ENCODE measurements at regions not wholly inside any gene's neighbourhood (a gene's known extent, or its start where the extent isn't known, plus 50 kb on each side); places are given as distances from the start of the nearest gene placed in this dataset.
"Not testable (repeated sequence)": the region's sequence is repeated elsewhere in the genome, so short reads cannot be mapped to it uniquely, and the experiment has no call there.

DNA sequence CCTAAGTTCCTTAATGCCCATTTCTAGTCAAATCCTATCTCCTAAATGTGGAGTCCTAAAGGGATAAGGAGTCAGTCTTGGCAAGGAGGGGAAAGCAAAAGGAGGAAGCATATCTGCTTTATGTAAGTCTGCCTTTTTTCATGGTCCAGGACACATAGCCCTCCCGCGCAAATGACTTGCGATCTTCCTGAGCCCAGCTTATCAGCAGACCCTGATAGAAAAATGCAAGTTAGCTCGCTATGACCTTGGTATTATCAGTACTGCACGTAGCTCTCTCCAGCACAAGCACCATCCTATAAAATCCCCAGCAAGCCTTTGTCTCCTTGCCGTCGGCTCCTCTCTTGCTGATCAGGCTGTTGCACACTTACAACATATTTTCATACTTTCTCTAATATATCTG, 281.4 kb upstream of the KCNH7 start:
- no peaks in the 10 kb centered on the region for H3K79me2 ChIP-seq (ENCODE audit: insufficient read depth, low read length)
- no peaks in the 10 kb centered on the region for H3K36me3 ChIP-seq (ENCODE audit: insufficient read depth, low read length)
- H3K4me2 ChIP-seq (ENCODE audit: low read length): no peak overlapping the region
- TF ChIP-seq, protein P1, sequence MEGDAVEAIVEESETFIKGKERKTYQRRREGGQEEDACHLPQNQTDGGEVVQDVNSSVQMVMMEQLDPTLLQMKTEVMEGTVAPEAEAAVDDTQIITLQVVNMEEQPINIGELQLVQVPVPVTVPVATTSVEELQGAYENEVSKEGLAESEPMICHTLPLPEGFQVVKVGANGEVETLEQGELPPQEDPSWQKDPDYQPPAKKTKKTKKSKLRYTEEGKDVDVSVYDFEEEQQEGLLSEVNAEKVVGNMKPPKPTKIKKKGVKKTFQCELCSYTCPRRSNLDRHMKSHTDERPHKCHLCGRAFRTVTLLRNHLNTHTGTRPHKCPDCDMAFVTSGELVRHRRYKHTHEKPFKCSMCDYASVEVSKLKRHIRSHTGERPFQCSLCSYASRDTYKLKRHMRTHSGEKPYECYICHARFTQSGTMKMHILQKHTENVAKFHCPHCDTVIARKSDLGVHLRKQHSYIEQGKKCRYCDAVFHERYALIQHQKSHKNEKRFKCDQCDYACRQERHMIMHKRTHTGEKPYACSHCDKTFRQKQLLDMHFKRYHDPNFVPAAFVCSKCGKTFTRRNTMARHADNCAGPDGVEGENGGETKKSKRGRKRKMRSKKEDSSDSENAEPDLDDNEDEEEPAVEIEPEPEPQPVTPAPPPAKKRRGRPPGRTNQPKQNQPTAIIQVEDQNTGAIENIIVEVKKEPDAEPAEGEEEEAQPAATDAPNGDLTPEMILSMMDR (IDR thresholded peaks at IDR 0.05; ENCODE audit: low read length): no peak
- TF ChIP-seq EZH2 (IDR thresholded peaks at IDR 0.05; ENCODE audit: borderline replicate concordance, low read length): no peak
- H3K9me3 ChIP-seq (ENCODE audit: low read length): no peaks in the 10 kb centered on the region
- H2AFZ ChIP-seq (ENCODE audit: low read length): no peak overlapping the region
- H3K4me3 ChIP-seq (ENCODE audit: low read depth, low read length, poor library complexity, severe bottlenecking): no peak overlapping the region
- H3K9ac ChIP-seq (ENCODE audit: low read length): no peak overlapping the region
- H3K4me1 ChIP-seq (ENCODE audit: insufficient read depth, low read length, severe bottlenecking): no peaks in the 10 kb centered on the region
- H4K20me1 ChIP-seq (ENCODE audit: insufficient read depth, low read length): no peaks in the 10 kb centered on the region
- no peaks in the 10 kb centered on the region for H3F3A ChIP-seq (ENCODE audit: insufficient read depth, low read length)
- no peaks in the 10 kb centered on the region for H3K9me2 ChIP-seq (ENCODE audit: low read depth, low read length)
- H3K27ac ChIP-seq (ENCODE audit: low read depth, low read length, poor library complexity, severe bottlenecking): no peak overlapping the region
- H3K27me3 ChIP-seq (ENCODE audit: insufficient read depth, low read length): no peaks in the 10 kb centered on the region

DNA sequence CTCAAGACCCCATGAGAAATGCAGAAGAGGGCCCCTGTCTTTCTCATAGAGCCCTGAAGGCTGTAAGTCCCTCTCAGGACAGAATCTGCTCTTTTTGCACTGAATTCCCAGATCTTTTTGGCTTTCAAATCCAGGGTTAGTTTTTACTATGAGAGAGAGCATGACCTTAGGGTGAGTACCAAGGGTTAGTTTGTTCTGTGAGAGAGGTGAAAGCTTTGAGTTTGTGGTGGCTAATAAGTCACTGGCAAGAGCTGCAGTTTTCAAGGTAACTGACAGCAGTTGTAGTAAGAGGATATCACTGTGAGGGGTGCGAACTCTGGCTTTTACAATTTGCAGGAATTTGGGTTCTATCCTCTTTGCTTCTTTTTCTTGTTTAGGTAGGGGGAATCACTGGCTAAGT, 248.4 kb upstream of the KCNH7 start:
- no peaks in the 10 kb centered on the region for H3K9me2 ChIP-seq (ENCODE audit: low read depth, low read length)
- H3K4me1 ChIP-seq (ENCODE audit: insufficient read depth, low read length, severe bottlenecking): no peaks in the 10 kb centered on the region
- no peaks in the 10 kb centered on the region for H3K9me3 ChIP-seq (ENCODE audit: low read length)
- H3F3A ChIP-seq (ENCODE audit: insufficient read depth, low read length): no peaks in the 10 kb centered on the region
- H3K4me2 ChIP-seq (ENCODE audit: low read length): no peak overlapping the region
- H3K4me3 ChIP-seq (ENCODE audit: low read depth, low read length, poor library complexity, severe bottlenecking): no peak overlapping the region
- no peak overlapping the region for H3K9ac ChIP-seq (ENCODE audit: low read length)
- H3K36me3 ChIP-seq (ENCODE audit: insufficient read depth, low read length): no peaks in the 10 kb centered on the region
- no peaks in the 10 kb centered on the region for H4K20me1 ChIP-seq (ENCODE audit: insufficient read depth, low read length)
- TF ChIP-seq, protein P1 (IDR thresholded peaks at IDR 0.05; ENCODE audit: low read length): no peak
- no peak for TF ChIP-seq EZH2 (IDR thresholded peaks at IDR 0.05; ENCODE audit: borderline replicate concordance, low read length)
- H3K79me2 ChIP-seq (ENCODE audit: insufficient read depth, low read length): no peaks in the 10 kb centered on the region
- H3K27ac ChIP-seq (ENCODE audit: low read depth, low read length, poor library complexity, severe bottlenecking): no peak overlapping the region
- H2AFZ ChIP-seq (ENCODE audit: low read length): no peak overlapping the region
- no peaks in the 10 kb centered on the region for H3K27me3 ChIP-seq (ENCODE audit: insufficient read depth, low read length)

DNA sequence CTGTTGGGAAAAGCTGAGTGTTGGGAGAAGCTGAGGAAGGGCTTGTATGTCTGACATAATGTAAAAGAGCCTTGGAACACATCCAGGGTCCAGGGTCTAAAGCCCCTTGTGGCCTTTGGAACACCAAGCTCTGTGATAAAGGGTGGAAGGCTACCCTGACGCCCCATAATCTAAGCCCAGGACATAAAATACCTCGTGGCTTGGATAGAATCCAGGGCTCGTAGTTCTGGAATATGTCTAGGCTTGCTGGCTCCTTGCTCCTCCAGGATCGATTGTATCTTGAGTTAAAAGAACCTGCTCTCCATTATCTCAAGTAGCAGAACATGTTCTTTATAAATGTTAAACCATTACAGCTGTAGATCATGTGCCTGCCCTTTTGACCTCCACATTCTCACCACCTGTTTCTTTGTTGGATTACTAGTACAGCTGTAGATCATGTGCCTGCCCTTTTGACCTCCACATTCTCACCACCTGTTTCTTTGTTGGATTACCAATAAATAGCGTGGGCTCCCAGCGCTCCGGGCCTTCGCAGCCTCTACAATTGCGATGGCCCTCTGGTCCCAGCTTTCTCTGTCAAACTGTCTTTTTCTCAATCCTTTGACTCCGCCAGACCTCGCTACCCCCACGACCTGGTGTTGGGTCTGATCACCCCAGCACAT, 246.9 kb upstream of the KCNH7 start:
- not testable (repeated sequence) for H3K27me3 ChIP-seq (ENCODE audit: insufficient read depth, low read length); H2AFZ ChIP-seq (ENCODE audit: low read length); H3K36me3 ChIP-seq (ENCODE audit: insufficient read depth, low read length); H3K4me3 ChIP-seq (ENCODE audit: low read depth, low read length, poor library complexity, severe bottlenecking); H3K79me2 ChIP-seq (ENCODE audit: insufficient read depth, low read length); H3K4me2 ChIP-seq (ENCODE audit: low read length); H4K20me1 ChIP-seq (ENCODE audit: insufficient read depth, low read length); H3K9me3 ChIP-seq (ENCODE audit: low read length); H3K4me1 ChIP-seq (ENCODE audit: insufficient read depth, low read length, severe bottlenecking); H3K9ac ChIP-seq (ENCODE audit: low read length); H3F3A ChIP-seq (ENCODE audit: insufficient read depth, low read length); H3K9me2 ChIP-seq (ENCODE audit: low read depth, low read length); H3K27ac ChIP-seq (ENCODE audit: low read depth, low read length, poor library complexity, severe bottlenecking)

DNA sequence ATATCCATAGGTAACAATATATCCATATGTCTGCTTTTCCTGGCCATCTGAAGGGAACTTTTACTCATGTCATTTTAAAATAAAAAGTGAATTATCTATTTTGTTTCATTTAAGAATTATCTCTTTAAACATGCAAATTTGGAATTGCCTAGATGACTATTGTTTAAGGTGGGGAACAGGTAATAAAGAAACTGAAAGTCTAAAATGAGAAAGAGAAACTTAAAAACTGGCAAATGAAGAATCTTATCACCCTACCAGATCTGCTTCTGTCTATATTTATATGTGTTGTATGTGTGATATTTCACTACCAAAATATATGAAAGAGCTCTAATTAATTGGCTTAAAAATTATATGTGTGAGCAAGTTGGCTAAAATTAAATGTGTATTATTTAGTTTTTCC, 243.2 kb upstream of the KCNH7 start:
- no peak for TF ChIP-seq EZH2 (IDR thresholded peaks at IDR 0.05; ENCODE audit: borderline replicate concordance, low read length)
- TF ChIP-seq, protein P1 (IDR thresholded peaks at IDR 0.05; ENCODE audit: low read length): no peak
- no peaks in the 10 kb centered on the region for H3K4me1 ChIP-seq (ENCODE audit: insufficient read depth, low read length, severe bottlenecking)
- H3F3A ChIP-seq (ENCODE audit: insufficient read depth, low read length): no peaks in the 10 kb centered on the region

More for the DNA sequence above, 243.2 kb upstream of the KCNH7 start:
- H3K4me2 ChIP-seq (ENCODE audit: low read length): no peak overlapping the region
- no peaks in the 10 kb centered on the region for H4K20me1 ChIP-seq (ENCODE audit: insufficient read depth, low read length)
- no peaks in the 10 kb centered on the region for H3K36me3 ChIP-seq (ENCODE audit: insufficient read depth, low read length)
- no peaks in the 10 kb centered on the region for H3K9me3 ChIP-seq (ENCODE audit: low read length)
- H3K9ac ChIP-seq (ENCODE audit: low read length): no peak overlapping the region
- no peak overlapping the region for H3K4me3 ChIP-seq (ENCODE audit: low read depth, low read length, poor library complexity, severe bottlenecking)
- H3K9me2 ChIP-seq (ENCODE audit: low read depth, low read length): no peaks in the 10 kb centered on the region
- H3K27ac ChIP-seq (ENCODE audit: low read depth, low read length, poor library complexity, severe bottlenecking): no peak overlapping the region
- no peak overlapping the region for H2AFZ ChIP-seq (ENCODE audit: low read length)
- H3K27me3 ChIP-seq (ENCODE audit: insufficient read depth, low read length): no peaks in the 10 kb centered on the region
- H3K79me2 ChIP-seq (ENCODE audit: insufficient read depth, low read length): no peaks in the 10 kb centered on the region

All from OCI-LY1 (cell line).